Breast epithelium (tissue), 3 donors: ENCODE measurements at regions not wholly inside any gene's neighbourhood (a gene's known extent, or its start where the extent isn't known, plus 50 kb on each side); places are given as distances from the start of the nearest gene placed in this dataset.

Source experiments
- POLR2AphosphoS5 ChIP-seq, 3 donors: sonication (generic); formaldehyde crosslinking; IDR thresholded peaks; one replicate each; pipeline ENCODE4 v1.6.1; 2017; ENCODE audit warnings: antibody characterized with exemption in 3 of 3
- TF ChIP-seq, protein P1 (sequence below), 3 donors: fragments of 450-650 bp; IDR thresholded peaks; one replicate each; pipeline ENCODE4 v1.5.1; 2016 to 2017; ENCODE audit warnings: antibody characterized with exemption in 3 of 3, mild to moderate bottlenecking in 3 of 3, moderate library complexity in 3 of 3

DNA sequence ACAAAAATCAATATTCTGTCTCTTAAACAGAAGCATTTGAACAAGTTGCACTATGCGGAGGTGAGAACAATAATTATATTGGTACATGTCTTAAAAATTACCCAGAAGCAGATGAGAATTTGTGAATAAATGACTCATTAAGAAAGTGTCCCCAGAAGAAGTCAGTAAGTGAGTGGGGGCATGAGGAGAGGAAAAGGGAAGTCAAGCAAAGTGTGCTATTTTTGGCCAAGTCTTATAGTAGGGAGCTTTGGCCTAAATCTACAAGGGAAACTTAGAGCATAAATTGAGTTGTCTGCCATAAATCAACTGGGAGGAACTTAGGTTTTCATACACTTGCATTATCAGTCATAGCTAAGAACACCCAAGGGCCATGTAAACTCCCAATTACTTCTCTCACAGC is 86.9 kb upstream of the SATB1 start:
- no peak for TF ChIP-seq POLR2AphosphoS5 (IDR thresholded peaks at IDR 0.05)
- TF ChIP-seq, protein P1, sequence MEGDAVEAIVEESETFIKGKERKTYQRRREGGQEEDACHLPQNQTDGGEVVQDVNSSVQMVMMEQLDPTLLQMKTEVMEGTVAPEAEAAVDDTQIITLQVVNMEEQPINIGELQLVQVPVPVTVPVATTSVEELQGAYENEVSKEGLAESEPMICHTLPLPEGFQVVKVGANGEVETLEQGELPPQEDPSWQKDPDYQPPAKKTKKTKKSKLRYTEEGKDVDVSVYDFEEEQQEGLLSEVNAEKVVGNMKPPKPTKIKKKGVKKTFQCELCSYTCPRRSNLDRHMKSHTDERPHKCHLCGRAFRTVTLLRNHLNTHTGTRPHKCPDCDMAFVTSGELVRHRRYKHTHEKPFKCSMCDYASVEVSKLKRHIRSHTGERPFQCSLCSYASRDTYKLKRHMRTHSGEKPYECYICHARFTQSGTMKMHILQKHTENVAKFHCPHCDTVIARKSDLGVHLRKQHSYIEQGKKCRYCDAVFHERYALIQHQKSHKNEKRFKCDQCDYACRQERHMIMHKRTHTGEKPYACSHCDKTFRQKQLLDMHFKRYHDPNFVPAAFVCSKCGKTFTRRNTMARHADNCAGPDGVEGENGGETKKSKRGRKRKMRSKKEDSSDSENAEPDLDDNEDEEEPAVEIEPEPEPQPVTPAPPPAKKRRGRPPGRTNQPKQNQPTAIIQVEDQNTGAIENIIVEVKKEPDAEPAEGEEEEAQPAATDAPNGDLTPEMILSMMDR (IDR thresholded peaks at IDR 0.05): no peak
